HG03066 (cell line): ENCODE measurements at regions not wholly inside any gene's neighbourhood (a gene's known extent, or its start where the extent isn't known, plus 50 kb on each side); places are given as distances from the start of the nearest gene placed in this dataset.

Experiments used
- ATAC-seq: cut with Tn5 transposase; IDR thresholded peaks from one replicate; pipeline ENCODE4 v1.9.1; 2021; ENCODE audit warnings: low read depth; ENCODE audit not compliant: unreplicated experiment

- no peak for ATAC-seq
These were observed 65.8 kb upstream of the CHD1 start for GRCh38 chr5:98994611-98995010.

- no peak for ATAC-seq
These were observed 64.7 kb upstream of the CHD1 start for GRCh38 chr5:98993512-98993911.

GRCh38 chr5:98992552-98992951, 63.7 kb upstream of the CHD1 start:
- no peak for ATAC-seq

GRCh38 chr5:98989727-98990126, 60.9 kb upstream of the CHD1 start:
- no peak for ATAC-seq

GRCh38 chr5:98986587-98986986, 57.8 kb upstream of the CHD1 start:
- no peak for ATAC-seq

- ATAC-seq, result no peak
These were observed 54.1 kb upstream of the CHD1 start for GRCh38 chr5:98982880-98983279.
